ENCODE measurements at regions not wholly inside any gene's neighbourhood (a gene's known extent, or its start where the extent isn't known, plus 50 kb on each side); places are given as distances from the start of the nearest gene placed in this dataset.

DNA sequence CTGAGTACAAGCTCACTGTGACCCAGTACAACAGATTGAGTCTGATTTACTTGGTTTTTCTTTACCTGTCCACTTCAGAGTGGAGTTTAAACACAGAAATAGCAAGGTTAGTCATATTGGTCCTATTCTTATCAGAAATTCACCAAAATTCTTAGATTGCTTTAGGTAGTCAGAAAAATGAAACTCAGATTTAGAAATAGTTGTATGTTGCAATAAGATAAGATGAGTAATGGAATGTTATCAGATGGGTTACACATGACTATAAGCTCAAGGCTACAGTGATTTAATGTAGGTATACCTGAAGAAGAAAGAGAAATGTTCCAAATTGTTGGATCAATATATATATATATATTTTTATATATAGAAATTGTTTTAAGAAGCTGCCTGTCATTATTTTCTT, 524.1 kb downstream of the LRFN5 start:
- DNase-seq: no peak

DNA sequence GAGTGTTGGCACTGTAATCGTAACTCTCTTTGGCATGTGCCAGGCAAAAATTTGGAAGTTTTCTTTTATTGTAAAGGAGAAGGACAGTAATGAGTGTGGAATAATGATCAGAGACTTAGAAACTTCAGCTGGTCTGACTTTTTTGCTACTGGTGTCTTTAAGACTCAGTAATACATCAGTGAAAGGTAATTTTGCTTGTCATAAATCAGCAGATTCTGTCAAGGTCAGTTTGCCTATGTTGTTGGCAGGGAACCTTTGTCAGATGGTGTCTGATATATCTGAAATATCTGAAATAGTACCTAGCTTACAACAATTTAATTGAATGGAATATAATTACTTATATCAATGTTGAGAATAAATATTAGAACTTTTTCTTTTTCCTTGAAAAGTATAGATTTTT, 516.9 kb downstream of the LRFN5 start:
- DNase-seq: no peak

DNA sequence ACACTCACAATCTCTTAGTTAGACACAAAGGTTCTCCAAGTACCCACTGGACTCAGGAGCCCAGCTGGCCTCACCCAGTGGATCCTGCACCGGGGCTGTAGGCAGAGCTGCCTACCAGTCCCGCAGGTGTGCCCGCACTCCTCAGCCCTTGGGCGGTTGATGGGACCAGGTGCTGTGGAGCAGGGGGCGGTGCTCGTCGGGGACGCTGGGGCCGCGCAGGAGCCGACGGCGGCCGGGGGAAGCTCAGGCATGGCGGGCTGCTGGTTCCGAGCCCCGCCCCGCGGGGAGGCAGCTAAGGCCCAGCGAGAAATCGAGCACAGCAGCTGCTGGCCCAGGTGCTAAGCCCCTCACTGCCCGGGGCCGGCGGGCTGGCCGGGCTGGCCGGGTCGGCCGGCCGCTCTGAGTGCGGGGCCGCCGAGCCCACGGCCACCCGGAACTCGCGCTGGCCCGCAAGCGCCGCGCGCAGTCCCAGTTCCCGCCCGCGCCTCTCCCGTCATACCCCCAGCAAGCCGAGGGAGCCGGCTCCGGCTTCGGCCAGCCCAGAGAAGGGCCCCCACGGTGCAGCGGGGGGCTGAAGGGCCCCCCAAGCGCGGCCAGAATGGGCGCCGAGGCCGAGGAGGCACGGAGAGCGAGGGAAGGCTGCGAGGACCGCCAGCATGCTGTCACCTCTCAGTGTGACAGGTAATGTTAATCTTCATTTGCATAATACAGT, 506.8 kb downstream of the LRFN5 start:
- DNase-seq: no peak

DNA sequence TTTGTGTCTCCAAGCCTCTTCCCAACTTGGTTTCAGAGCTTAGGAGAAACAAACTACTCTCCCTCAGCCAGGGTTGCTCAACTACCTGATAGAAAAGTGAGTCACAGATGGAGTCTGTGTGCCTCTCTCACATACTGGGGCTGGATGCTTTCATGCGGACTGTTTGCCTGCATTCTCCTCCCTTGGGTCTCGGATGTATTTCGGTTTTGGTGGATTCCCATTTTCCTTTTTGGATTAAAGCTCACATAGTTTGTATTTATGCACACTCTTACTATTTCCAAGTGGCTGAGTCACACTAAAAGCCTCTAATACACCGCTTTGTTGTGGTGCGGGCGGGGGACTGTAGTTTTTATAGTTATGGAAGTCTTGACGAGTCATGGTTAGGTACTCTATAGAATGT, 505.4 kb downstream of the LRFN5 start:
- no peak for DNase-seq

DNA sequence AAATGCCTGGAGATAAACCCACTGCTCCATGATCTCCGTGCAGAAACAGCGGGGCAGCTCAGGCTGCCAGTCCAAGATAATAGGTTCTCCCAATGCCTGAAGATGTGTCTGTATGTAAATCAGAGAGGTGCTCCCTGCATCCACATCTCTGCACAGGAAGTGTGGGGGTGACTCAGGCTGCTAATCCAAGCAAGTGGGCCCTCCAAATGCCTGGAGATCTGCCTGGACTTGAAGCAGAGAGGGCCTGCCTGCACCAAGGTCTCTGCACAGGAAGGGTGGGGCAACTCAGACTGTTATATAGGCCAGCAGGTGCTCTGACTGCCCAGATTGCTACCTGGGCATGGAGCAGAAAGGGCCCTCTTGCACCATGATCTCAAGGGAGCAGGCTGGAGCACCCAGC, 504.7 kb downstream of the LRFN5 start:
- no peak for DNase-seq

DNA sequence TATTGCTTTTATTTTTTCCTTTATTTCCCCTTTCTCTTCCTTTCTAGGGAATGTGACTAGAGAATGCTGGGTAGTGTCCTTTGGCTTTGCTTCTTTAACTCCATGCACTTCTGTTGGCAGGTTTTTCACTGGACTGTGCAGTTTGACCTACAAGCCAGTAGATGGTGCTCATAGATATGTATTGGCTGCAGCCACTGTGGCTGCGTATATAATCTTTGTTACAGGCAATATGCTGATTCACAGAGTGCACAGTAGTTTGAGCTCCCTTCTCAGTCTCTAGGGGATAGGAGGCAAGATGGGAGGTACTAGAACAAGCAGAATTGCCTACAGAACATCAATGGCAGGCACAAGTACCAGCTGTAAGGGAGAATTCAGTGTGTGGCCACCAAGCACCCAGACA, 503.5 kb downstream of the LRFN5 start:
- no peak for DNase-seq

DNA sequence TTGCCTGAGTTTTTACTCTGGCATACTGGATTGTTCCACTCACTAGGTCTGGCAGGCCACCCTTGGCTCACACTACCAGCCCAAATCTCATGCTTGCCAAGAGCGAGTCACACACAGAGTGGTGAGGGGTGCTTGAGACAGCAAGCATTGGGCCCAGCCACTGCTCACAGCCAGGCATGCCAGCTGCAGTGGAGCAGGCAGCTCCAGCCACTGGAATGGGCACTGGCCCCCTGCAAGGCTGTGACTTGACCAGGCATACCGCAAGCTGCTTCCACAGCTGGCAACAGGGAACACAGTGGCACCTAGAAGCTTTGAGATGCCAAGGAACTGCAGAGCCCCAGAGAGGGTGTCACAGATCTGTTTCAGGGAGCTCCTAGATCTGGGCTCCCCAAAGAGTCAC, 488.5 kb downstream of the LRFN5 start:
- DNase-seq: no peak

DNA sequence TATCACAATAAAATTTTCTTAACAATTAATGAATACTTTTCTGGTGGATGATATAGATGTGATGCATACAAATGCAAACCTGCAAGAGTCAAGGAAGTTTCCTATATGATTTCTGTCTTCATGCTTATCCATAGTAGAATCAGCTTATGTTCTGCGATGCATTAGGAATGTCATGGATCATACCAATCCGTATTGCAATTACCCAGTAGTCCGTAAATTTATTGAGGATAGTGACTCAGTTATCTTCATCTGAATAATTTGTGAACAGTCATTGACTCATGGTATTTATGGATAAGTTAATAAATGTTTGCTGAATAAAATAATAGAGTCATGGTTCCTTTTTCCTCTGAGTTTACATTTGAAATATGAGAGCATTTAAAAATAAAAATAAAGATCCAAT, 483.4 kb downstream of the LRFN5 start:
- no peak for DNase-seq

DNA sequence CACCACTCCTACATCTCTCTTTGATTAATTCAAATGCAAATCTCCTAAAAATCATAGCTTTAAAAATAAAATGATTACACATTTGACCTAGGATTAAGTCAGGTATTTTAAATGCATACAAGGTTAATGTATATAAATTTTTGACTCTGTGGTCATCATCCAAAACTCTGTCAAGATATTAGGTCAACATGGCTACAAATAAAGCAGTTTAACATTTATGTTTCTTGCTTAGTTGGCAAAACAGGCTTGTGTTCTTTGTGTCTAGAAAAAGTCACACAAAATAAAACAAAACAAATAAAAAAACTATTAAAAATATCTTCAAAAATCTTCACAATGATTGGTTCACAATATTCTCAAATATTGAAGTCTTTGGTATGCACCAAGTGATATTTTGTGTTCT, 473.2 kb downstream of the LRFN5 start:
- no peak for DNase-seq

DNA sequence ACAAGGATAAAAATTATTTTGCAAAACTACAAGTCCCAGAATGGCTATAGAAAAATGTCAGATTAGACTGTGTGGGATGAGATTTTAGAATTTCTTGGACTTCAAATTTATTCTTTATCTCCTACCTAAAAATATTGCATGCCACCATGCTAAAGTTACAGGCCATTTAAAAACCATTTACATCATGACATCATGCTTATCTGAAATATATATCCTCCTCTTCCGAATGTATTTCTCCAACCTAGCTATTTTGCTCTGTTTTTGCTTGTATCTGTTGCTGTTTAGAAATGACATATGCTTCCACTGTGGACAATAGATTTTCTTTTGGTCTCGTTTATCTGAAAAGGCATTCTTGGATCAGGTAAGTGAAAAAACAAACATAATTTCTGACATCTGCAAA, 471.7 kb downstream of the LRFN5 start:
- no peak for DNase-seq

DNA sequence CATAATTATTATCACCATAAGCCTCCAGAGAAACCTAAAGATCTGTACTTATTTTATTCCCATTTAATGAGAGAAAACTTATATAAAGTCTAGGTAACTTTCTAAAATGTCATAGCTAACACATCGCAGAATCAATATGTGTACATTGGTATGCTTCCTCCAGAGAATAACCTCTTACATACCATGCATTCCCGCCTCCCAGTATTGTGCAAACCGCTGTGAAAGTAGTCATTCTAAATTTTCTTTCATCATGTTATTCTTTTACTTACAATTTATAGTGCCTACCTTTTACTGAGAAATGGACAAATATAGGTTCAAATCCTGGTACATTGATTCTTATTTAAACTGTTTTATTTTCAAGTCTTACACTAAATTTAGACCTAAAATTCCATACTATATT, 463.4 kb downstream of the LRFN5 start:
- DNase-seq: no peak

DNA sequence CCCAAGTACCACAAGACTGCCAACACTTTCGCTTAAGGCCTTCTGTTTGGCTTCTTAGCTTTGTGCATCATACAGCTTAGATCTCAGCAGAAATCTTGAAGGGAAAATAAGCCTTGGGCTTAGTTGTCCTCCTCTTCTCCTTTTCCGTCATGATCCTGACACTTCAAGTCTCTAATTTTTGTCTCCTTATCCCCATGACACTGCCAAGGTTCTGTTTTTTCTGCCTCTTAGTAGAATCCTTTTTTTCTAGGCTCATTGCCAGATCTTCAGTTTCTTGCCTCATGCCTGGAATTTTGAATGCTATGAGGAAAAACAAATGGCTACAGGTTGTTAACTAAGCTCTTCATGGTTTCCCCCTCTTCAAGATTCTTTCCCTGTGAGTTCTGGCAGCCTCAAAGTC, 450.4 kb downstream of the LRFN5 start:
- peak; percentile 8 for DNase-seq

DNA sequence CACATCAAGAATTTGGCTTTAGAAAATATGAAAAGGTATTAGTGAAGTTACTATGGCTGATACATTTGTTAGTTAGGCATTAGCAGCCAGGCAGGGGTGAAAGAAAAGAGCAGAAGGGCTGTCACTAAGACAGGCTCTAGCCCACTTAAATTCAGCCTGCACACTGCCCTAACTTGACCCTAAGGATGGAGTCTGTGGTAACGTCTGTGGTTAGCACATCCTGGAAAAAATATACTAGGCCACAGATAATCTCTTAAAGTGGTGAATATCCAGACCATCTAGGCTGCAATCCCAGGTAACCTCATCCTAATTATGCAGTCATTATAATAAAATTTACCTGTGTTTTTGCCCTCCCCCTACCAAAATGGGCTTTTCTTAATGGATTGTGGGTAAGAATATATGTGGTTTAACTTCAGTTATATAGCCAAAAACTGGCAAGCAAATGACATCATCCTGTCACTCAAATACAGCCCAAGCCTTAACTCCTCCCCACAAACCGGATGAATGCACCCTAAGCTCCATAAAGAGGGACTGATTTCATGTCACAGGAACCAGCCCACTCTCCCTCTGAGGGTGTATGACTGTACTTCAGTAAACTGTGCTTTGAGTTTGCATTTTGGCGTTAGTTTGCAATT, 440.9 kb downstream of the LRFN5 start:
- DNase-seq: no peak

DNA sequence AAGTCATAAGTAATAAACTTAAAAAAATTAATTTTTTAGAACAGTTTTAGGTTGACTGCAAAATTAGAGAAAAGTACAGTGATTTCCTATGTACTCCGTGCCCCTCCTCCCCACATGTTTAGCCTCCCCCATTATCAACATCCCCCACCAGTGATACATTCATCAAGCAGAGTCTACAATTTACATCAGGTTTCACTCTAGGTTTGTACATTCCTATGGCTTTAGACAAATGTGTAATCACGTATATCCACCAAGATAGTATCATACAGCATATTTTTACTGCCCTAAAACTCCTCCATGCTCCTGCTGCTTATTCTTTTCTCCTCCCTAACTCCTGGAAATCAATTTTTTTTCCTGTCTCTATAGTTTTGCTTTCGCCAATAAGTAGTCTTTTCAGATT, 438.7 kb downstream of the LRFN5 start:
- no peak for DNase-seq

DNA sequence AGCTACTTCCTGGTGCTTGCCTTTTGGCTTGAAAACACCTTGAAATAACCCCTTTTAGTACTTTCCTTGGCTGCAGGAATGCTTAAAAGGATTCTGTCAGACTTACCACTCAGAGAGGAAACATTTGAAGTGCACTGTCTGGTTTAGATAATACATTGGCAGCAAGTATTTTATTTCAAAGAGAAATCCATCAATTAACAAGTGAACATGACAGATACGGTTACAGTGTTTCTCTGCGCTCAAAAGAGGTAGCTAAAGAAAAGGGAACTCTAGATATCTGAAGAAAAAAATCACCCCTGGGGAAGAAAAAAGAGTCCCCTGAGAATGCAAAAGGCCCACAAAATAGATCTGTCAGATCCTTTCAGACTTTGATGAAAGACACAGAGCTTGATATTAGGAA, 421.9 kb downstream of the LRFN5 start:
- no peak for DNase-seq

DNA sequence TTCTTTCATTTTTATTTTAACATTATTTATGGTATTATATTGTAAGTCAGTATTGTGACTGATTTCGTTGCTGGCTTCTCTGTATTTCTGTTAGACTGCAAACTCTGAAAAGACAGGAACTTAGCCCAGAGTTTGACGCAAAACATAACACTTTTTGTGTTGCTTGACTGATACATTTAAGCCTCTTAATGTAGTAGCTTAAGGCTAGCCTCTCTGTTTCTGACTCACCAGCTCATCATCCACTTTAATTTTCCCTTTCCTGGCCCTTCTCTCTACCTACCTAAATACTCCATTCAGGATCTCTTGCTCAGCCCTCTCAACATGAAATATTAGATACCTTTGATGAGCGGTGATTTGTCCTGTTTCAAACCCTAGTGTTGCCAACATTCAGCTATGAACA, 420.6 kb downstream of the LRFN5 start:
- DNase-seq: no peak

DNA sequence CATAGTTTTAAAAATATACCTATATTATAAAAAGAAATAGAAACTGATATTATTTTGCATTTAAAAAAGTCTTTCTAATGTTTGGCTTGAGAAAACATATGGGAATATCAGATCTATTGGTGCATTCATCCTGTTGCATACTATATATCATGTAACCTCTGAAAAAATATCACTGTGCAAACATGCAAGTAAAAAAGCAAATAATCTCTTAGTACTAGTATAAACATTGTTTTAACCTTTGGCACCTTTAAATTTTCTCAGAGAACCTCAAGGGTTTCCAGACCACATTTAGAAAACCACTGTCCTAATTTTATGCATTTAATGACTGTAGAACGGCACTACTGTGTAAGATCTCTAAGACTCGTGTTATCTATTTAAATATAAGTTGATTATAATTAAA, 416.8 kb downstream of the LRFN5 start:
- no peak for DNase-seq

DNA sequence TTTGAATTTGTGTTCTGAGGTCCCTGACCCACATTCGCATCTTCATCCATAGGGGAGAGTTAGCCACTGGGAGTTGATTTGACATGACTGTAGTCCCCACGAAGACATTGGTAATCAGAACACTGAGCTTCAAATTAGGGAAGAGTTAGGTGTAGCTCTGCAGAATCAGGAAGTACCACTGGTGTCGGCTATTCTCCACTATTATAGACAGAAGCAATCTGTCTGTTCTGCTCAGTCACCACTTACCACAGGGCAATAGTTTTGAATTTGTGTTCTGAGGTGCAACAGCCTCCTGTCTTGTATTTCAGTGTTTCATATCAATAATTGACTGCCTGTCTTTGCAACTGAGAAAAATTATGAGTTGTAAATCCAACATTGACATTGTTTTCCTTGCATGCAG, 407.6 kb downstream of the LRFN5 start:
- DNase-seq: no peak

DNA sequence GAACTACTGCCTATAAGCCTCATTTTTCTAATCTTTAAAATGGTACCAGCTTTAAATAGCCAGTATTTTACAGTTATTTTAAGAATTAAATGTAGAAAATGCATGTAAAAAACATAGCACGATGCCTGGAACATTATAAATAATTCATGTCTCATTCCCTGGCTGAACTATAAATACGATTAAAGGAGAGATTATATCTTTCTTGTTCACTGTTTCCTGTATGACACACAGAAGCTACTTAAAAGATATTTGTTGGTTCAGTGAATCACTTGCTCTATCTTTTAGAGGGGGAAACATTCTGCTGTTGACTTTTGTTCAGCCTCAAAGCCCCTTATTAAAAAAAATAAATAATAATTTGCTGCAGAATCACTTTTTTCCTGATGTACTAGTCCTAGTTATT, 406.9 kb downstream of the LRFN5 start:
- DNase-seq: no peak

DNA sequence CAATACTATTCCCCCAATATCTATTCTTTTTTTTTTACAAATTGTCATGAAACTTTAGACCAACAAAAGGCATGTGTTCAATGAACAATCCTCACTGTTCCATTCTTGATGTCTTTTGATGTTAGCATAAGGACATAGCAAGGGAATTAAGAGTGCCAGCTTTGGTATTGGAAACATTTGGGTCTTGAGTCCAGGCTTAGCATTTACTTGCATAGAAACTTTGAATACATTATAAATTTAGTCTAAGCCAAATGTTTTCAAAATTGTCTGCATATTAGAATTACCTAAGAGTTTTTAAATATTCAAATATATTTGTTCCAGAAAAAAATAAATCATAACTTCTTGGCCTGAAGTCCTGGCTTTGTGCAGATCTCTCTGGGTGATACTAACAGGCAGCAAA, 406.5 kb downstream of the LRFN5 start:
- DNase-seq: peak; percentile 1

DNA sequence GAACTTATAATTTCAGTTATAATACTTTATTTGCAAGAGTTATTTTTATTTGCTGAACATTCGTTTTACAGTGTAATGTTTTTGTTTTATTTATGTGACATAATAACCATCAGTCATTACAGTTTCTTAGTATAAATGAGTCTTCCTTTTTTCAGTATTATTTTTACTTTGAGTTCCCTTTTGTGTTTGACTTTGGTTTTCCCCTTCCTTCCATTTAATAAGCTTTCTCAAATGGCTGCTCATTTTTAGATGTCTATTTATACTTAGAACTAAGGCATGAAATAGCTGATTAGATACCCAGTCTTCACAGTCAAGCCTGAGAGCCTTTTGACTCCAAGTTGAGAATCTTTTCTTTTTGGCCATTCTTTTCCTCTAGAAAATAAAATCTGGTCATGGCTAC, 404.5 kb downstream of the LRFN5 start:
- no peak for DNase-seq

DNA sequence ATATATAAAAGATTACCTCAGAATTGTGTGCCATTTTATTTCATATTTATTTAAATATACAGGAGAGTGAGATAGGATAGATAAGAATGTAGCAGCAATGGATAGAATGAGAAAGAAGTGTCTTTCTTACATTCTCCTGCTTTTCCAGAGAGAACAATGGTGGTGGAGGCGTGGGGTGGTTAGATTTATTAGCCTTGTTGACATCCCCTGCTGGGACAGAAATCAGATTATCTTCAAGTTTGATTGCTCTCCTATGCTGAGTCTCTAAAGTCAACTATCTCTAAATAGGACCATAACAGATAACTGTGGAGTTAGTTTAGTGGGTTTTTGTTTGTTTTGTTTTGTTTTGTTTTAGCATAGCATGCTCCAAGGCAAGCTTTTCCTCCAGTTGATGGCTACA, 397.6 kb downstream of the LRFN5 start:
- DNase-seq: no peak

DNA sequence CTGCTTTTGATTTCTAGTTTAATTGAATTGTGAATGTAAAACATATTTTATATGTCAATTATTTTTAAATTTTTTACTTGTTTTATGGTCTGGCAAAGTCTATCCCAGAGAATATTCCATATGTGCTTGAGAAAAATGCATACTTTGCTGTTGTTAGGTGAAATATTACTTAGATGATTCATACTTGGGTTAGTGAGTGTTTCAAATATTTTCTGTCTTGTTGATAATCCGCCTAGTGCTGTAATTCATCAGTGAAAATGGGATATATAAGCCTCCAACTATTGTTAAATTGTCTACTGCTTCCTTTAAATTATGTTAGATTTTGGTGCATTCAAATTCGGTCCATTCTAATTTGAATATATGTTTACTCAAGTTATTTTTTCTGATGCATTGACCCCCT, 395.5 kb downstream of the LRFN5 start:
- no peak for DNase-seq

DNA sequence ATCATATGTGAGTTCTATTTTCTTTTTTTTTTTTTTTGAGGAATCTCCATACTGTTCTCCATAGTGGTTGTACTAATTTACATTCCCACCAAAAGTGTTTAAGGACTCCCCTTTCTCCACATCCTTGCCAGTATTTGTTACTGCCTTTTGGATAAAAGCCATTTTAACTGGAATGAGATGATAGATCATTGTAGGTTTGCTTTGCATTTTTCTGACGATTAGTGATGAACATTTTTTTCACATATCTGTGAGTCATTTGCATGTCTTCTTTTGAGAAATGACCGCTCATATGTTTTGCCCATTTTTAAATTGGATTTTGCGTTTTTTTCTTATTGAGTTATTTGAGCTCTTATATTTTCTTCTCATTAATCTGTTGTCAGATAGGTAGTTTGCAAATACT, 394.8 kb downstream of the LRFN5 start:
- DNase-seq: no peak
